Keratinocyte (primary cell): ENCODE measurements at regions not wholly inside any gene's neighbourhood (a gene's known extent, or its start where the extent isn't known, plus 50 kb on each side); places are given as distances from the start of the nearest gene placed in this dataset.

Experiments
- DNase-seq: peaks from one replicate; pipeline ENCODE4 v3.0.0-alpha.2; 2011; ENCODE audit warnings: low read depth, missing footprints, low spot score
- FAIRE-seq: peaks from 2 replicates; lab custom pipeline; 2011; peaks lifted over from hg19 to GRCh38; lab: Jason Lieb, UNC
- H2AFZ ChIP-seq: 2 replicates; pipeline ENCODE4 v1.6.0; 2012; ENCODE audit warnings: low read length, control low read depth, inconsistent platforms; ENCODE audit not compliant: control insufficient read depth
- H3K27ac ChIP-seq: 2 replicates; pipeline ENCODE4 v1.5.1; 2011; ENCODE audit warnings: low read length; ENCODE audit not compliant: control insufficient read depth, insufficient read depth
- H3K27me3 ChIP-seq: 3 replicates; pipeline ENCODE4 v1.6.0; 2011; ENCODE audit warnings: low read length; ENCODE audit not compliant: control insufficient read depth, insufficient read depth; ENCODE audit errors: extremely low read depth
- H3K36me3 ChIP-seq, 2 experiments: 2 replicates in 1 of 2; 3 replicates in 1 of 2; pipeline ENCODE4 v1.5.1; 2011; ENCODE audit warnings: low read length in 2 of 2, mild to moderate bottlenecking in 1 of 2; ENCODE audit not compliant: control insufficient read depth in 2 of 2, insufficient read depth in 2 of 2; ENCODE audit errors: extremely low read depth in 1 of 2
- H3K4me1 ChIP-seq: 3 replicates; pipeline ENCODE4 v1.5.1; 2011; ENCODE audit warnings: low read length; ENCODE audit not compliant: control insufficient read depth, insufficient read depth; ENCODE audit errors: extremely low read depth
- H3K4me2 ChIP-seq: 3 replicates; pipeline ENCODE4 v1.6.0; 2011; ENCODE audit warnings: low read depth, low read length; ENCODE audit not compliant: control insufficient read depth, insufficient read depth; ENCODE audit errors: extremely low read depth
- H3K4me3 ChIP-seq, 3 experiments: fragments of 200-600 bp in 1 of 3; sonication (generic) in 1 of 3; 2 replicates in 2 of 3; 3 replicates in 1 of 3; pipeline ENCODE4 v1.5.1; 2011 to 2016; ENCODE audit warnings: low read length in 3 of 3, mild to moderate bottlenecking in 3 of 3, control low read depth in 2 of 3, inconsistent platforms in 1 of 3, low read depth in 1 of 3, mixed read lengths in 1 of 3, mixed run types in 1 of 3, moderate library complexity in 1 of 3; ENCODE audit not compliant: control insufficient read depth in 2 of 3, insufficient read depth in 2 of 3; ENCODE audit errors: extremely low read depth in 1 of 3
- H3K79me2 ChIP-seq: 2 replicates; pipeline ENCODE4 v1.6.0; 2012; ENCODE audit warnings: low read length; ENCODE audit not compliant: control insufficient read depth, insufficient read depth
- H3K9ac ChIP-seq: 3 replicates; pipeline ENCODE4 v1.6.0; 2011; ENCODE audit warnings: low read length; ENCODE audit not compliant: control insufficient read depth, insufficient read depth; ENCODE audit errors: extremely low read depth
- H3K9me1 ChIP-seq: 3 replicates; pipeline ENCODE4 v1.6.0; 2011; ENCODE audit warnings: low read length; ENCODE audit not compliant: control insufficient read depth, insufficient read depth; ENCODE audit errors: extremely low read depth
- H3K9me3 ChIP-seq: 2 replicates; pipeline ENCODE4 v1.5.1; 2012; ENCODE audit warnings: low read depth, low read length; ENCODE audit not compliant: control insufficient read depth
- H4K20me1 ChIP-seq: 3 replicates; pipeline ENCODE4 v1.6.0; 2011; ENCODE audit warnings: low read length; ENCODE audit not compliant: control insufficient read depth, insufficient read depth; ENCODE audit errors: extremely low read depth
- EZH2 ChIP-seq: IDR thresholded peaks from one replicate; pipeline ENCODE4 v1.6.1; 2012; ENCODE audit warnings: inconsistent platforms, mild to moderate bottlenecking, low read length, moderate library complexity
- dilution Hi-C: fragments of 300-500 bp; cut with MboI; formaldehyde crosslinking; loops from one replicate; pipeline ENCODE4 v1.7.0; 2020; ENCODE audit warnings: low sequenced_read_pairs; ENCODE audit not compliant: extremely low pct_ligation_motif_present
- TF ChIP-seq, protein P1 (sequence below), 3 experiments: IDR thresholded peaks in 1 of 3; conservative IDR thresholded peaks in 1 of 3; optimal IDR thresholded peaks in 1 of 3; 2 replicates in 2 of 3; 3 replicates in 1 of 3; pipeline versions ENCODE3 to v1.5.1; 2011; ENCODE audit warnings: low read length in 3 of 3, mild to moderate bottlenecking in 3 of 3, moderate library complexity in 2 of 3, control low read depth in 1 of 3, inconsistent platforms in 1 of 3; ENCODE audit not compliant: insufficient read depth in 2 of 3; ENCODE audit errors: extremely low read depth in 1 of 3

- no peak overlapping the region for H3K9ac ChIP-seq
- H3K9me1 ChIP-seq = no peaks in the 10 kb centered on the region
- no peak overlapping the region for H3K4me2 ChIP-seq
- H3K27me3 ChIP-seq = no peaks in the 10 kb centered on the region
- H3K4me1 ChIP-seq = no peaks in the 10 kb centered on the region
- no peaks in the 10 kb centered on the region for H4K20me1 ChIP-seq
- H3K4me3 ChIP-seq = no peak overlapping the region
- no peak for DNase-seq
- H3K9me3 ChIP-seq = no peaks in the 10 kb centered on the region
- H3K36me3 ChIP-seq = no peaks in the 10 kb centered on the region
- H3K79me2 ChIP-seq = no peaks in the 10 kb centered on the region
- H3K27ac ChIP-seq = no peak overlapping the region
- dilution Hi-C loops = no loop called here
- H2AFZ ChIP-seq = no peak overlapping the region
- no peak for TF ChIP-seq EZH2
- TF ChIP-seq, protein P1, sequence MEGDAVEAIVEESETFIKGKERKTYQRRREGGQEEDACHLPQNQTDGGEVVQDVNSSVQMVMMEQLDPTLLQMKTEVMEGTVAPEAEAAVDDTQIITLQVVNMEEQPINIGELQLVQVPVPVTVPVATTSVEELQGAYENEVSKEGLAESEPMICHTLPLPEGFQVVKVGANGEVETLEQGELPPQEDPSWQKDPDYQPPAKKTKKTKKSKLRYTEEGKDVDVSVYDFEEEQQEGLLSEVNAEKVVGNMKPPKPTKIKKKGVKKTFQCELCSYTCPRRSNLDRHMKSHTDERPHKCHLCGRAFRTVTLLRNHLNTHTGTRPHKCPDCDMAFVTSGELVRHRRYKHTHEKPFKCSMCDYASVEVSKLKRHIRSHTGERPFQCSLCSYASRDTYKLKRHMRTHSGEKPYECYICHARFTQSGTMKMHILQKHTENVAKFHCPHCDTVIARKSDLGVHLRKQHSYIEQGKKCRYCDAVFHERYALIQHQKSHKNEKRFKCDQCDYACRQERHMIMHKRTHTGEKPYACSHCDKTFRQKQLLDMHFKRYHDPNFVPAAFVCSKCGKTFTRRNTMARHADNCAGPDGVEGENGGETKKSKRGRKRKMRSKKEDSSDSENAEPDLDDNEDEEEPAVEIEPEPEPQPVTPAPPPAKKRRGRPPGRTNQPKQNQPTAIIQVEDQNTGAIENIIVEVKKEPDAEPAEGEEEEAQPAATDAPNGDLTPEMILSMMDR (optimal IDR thresholded peaks at IDR 0.05 in 1 of 3, IDR thresholded peaks at IDR 0.05 in 1 of 3, conservative IDR thresholded peaks at IDR 0.05 in 1 of 3; ENCODE audit: extremely low read depth in 1 of 3, insufficient read depth in 2 of 3, low read length in 3 of 3) = no peak
- no peak for FAIRE-seq
Observed at GRCh38 chr6:47917811-47918210, 136.0 kb downstream of the OPN5 start.

DNA sequence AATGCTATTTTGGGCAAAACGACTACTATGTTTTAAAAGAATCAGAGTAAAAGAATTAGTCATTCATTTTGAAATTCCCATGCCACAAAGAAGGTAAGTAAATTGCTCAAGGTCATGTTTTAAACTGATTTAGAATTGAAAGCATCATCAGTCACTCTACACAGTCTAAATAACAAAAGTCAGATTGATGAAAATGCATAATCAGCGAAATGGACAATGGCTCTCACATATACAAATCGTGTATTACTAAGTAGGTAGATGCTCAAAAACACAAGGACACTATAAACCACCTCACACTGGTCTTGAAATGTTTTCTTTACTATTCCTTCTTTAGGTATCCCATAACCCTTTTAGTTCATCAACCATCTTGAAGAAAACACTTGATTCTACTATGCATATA, 135.4 kb downstream of the OPN5 start:
- Histone ChIP-seq H3K9me3 (no peaks in the 10 kb centered on the region), H3K36me3 (no peaks in the 10 kb centered on the region), H3K4me3 (no peak overlapping the region), H3K4me1 (no peaks in the 10 kb centered on the region), H3K79me2 (no peaks in the 10 kb centered on the region), H4K20me1 (no peaks in the 10 kb centered on the region), H3K9me1 (no peaks in the 10 kb centered on the region), H3K27ac (no peak overlapping the region), H3K4me2 (no peak overlapping the region), H3K27me3 (no peaks in the 10 kb centered on the region), H3K9ac (no peak overlapping the region), H2AFZ (no peak overlapping the region)
- dilution Hi-C loops = no loop called here
- FAIRE-seq = no peak
- TF ChIP-seq EZH2 = no peak
- TF ChIP-seq, protein P1 (optimal IDR thresholded peaks at IDR 0.05 in 1 of 3, IDR thresholded peaks at IDR 0.05 in 1 of 3, conservative IDR thresholded peaks at IDR 0.05 in 1 of 3; ENCODE audit: extremely low read depth in 1 of 3, insufficient read depth in 2 of 3, low read length in 3 of 3) = no peak
- DNase-seq = no peak
